ENCODE measurements at regions not wholly inside any gene's neighbourhood (a gene's known extent, or its start where the extent isn't known, plus 50 kb on each side); places are given as distances from the start of the nearest gene placed in this dataset.

- ChIA-PET CTCF (no interaction called here), POLR2A (no interaction called here)
- no peak overlapping the region for H3K4me3 Mint-ChIP-seq
- H3K36me3 ChIP-seq (replicated peaks in 1 of 2; ENCODE audit: control extremely low read depth in 1 of 2, control insufficient read depth in 1 of 2, extremely low read depth in 1 of 2, insufficient read depth in 2 of 2, low read length in 1 of 2), result no peaks in the 10 kb centered on the region
- no peak for ATAC-seq (ENCODE audit: low read depth)
- no CpG with 5 or more reads among the region's 2 CpGs for WGBS (ENCODE audit: insufficient coverage)
- no peak for DNase-seq
- no peak overlapping the region for H3K27ac Mint-ChIP-seq
- H3K9me3 ChIP-seq (ENCODE audit: control extremely low read depth in 1 of 3, control insufficient read depth in 2 of 3, insufficient read depth in 1 of 3, low read length in 2 of 3), result peaks cover 0 to 5% (median 0%) of the 10 kb centered on the region in 3 donors
- no peaks in the 10 kb centered on the region for H3K4me1 ChIP-seq (ENCODE audit: control insufficient read depth in 2 of 2, insufficient read depth in 2 of 2, low read length in 2 of 2)
- H3K9ac ChIP-seq (ENCODE audit: low read length), result no peak overlapping the region
- H3K27me3 Mint-ChIP-seq, result no peaks in the 10 kb centered on the region
- no peaks in the 10 kb centered on the region for H3K27me3 ChIP-seq (replicated peaks in 1 of 4; ENCODE audit: control extremely low read depth in 1 of 4, control insufficient read depth in 3 of 4, insufficient read depth in 4 of 4, low read length in 3 of 4)
- H3K4me1 Mint-ChIP-seq, result no peaks in the 10 kb centered on the region
- no peaks in the 10 kb centered on the region for H3K79me2 ChIP-seq (ENCODE audit: control insufficient read depth, insufficient read depth, low read length)
- no peak overlapping the region for H3K27ac ChIP-seq (ENCODE audit: low read length in 2 of 2)
- H4K20me1 ChIP-seq (ENCODE audit: control insufficient read depth, insufficient read depth, low read length, poor library complexity, severe bottlenecking), result no peaks in the 10 kb centered on the region
- H3K4me2 ChIP-seq (replicated peaks; ENCODE audit: low read depth, low read length, poor library complexity, severe bottlenecking), result no peak overlapping the region
- H2AFZ ChIP-seq (ENCODE audit: insufficient read depth, low read depth, low read length, poor library complexity, severe bottlenecking), result no peak overlapping the region
- intact Hi-C loops (cut with micrococcal nuclease), result no loop called here
- peaks cover 4% of the 10 kb centered on the region for H3K9me3 Mint-ChIP-seq (ENCODE audit: insufficient read depth)
- TF ChIP-seq CTCF (IDR thresholded peaks at IDR 0.05) (no peak), EZH2 (IDR thresholded peaks at IDR 0.05; ENCODE audit: borderline replicate concordance, insufficient read depth, low read depth, low read length, poor library complexity, severe bottlenecking) (no peak)
- H3K4me3 ChIP-seq (ENCODE audit: control extremely low read depth in 1 of 5, extremely low read depth in 1 of 5, insufficient read depth in 1 of 5, low read depth in 2 of 5, low read length in 4 of 5), result no peak overlapping the region
Observed at GRCh38 chr13:85262499-85262898, 536.7 kb downstream of the SLITRK6 start.

GRCh38 chr13:85261757-85262346, 537.4 kb downstream of the SLITRK6 start:
- Histone ChIP-seq H3K9ac (ENCODE audit: low read length) (no peak overlapping the region), H3K79me2 (ENCODE audit: control insufficient read depth, insufficient read depth, low read length) (no peaks in the 10 kb centered on the region), H3K27ac (ENCODE audit: low read length in 2 of 2) (no peak overlapping the region), H3K27me3 (replicated peaks in 1 of 4; ENCODE audit: control extremely low read depth in 1 of 4, control insufficient read depth in 3 of 4, insufficient read depth in 4 of 4, low read length in 3 of 4) (no peaks in the 10 kb centered on the region), H3K36me3 (replicated peaks in 1 of 2; ENCODE audit: control extremely low read depth in 1 of 2, control insufficient read depth in 1 of 2, extremely low read depth in 1 of 2, insufficient read depth in 2 of 2, low read length in 1 of 2) (no peaks in the 10 kb centered on the region), H3K9me3 (ENCODE audit: control extremely low read depth in 1 of 3, control insufficient read depth in 2 of 3, insufficient read depth in 1 of 3, low read length in 2 of 3) (peaks cover 0 to 5% (median 0%) of the 10 kb centered on the region in 3 donors), H3K4me2 (replicated peaks; ENCODE audit: low read depth, low read length, poor library complexity, severe bottlenecking) (no peak overlapping the region), H4K20me1 (ENCODE audit: control insufficient read depth, insufficient read depth, low read length, poor library complexity, severe bottlenecking) (no peaks in the 10 kb centered on the region), H2AFZ (ENCODE audit: insufficient read depth, low read depth, low read length, poor library complexity, severe bottlenecking) (no peak overlapping the region), H3K4me3 (ENCODE audit: control extremely low read depth in 1 of 5, extremely low read depth in 1 of 5, insufficient read depth in 1 of 5, low read depth in 2 of 5, low read length in 4 of 5) (no peak overlapping the region), H3K4me1 (ENCODE audit: control insufficient read depth in 2 of 2, insufficient read depth in 2 of 2, low read length in 2 of 2) (no peaks in the 10 kb centered on the region)
- Mint-ChIP-seq H3K27me3 (no peaks in the 10 kb centered on the region), H3K27ac (no peak overlapping the region), H3K9me3 (ENCODE audit: insufficient read depth) (peaks cover 3% of the 10 kb centered on the region), H3K4me1 (no peaks in the 10 kb centered on the region), H3K4me3 (no peak overlapping the region)
- ATAC-seq (ENCODE audit: low read depth) (no peak), DNase-seq (no peak)
- ChIA-PET CTCF (no interaction called here), POLR2A (no interaction called here)
- TF ChIP-seq CTCF (IDR thresholded peaks at IDR 0.05), result no peak
- no peak for TF ChIP-seq EZH2 (IDR thresholded peaks at IDR 0.05; ENCODE audit: borderline replicate concordance, insufficient read depth, low read depth, low read length, poor library complexity, severe bottlenecking)
- no CpG with 5 or more reads among the region's 1 CpG for WGBS (ENCODE audit: insufficient coverage)
- intact Hi-C loops (cut with micrococcal nuclease), result no loop called here

All from B cell (primary cell).